Cardiac muscle cell (in vitro differentiated cells and primary cell): ENCODE measurements at regions not wholly inside any gene's neighbourhood (a gene's known extent, or its start where the extent isn't known, plus 50 kb on each side); places are given as distances from the start of the nearest gene placed in this dataset.

Experiments
- DNase-seq, 2 donors: peaks; one replicate each; pipeline versions ENCODE4 v3.0.0 to v3.0.0-alpha.2; 2010 to 2017; ENCODE audit warnings: low read depth in 1 of 2, low spot score in 1 of 2
- H3K27ac ChIP-seq: fragments of 200-600 bp; sonication (generic); 2 replicates; pipeline ENCODE4 v1.5.1; 2016
- H3K27me3 ChIP-seq: fragments of 200-600 bp; sonication (generic); 2 replicates; pipeline ENCODE4 v1.6.0; 2016; ENCODE audit warnings: control low read depth
- H3K36me3 ChIP-seq: fragments of 200-600 bp; sonication (generic); 2 replicates; pipeline ENCODE4 v1.5.1; 2016; ENCODE audit warnings: control low read depth
- H3K4me1 ChIP-seq: fragments of 200-600 bp; sonication (generic); 2 replicates; pipeline ENCODE4 v1.8.1; 2017; ENCODE audit warnings: low read depth, mild to moderate bottlenecking, mixed run types
- H3K4me3 ChIP-seq: fragments of 200-600 bp; sonication (generic); 2 replicates; pipeline ENCODE4 v1.5.1; 2016; ENCODE audit warnings: mild to moderate bottlenecking
- H3K9me3 ChIP-seq: fragments of 200-600 bp; sonication (generic); 2 replicates; pipeline ENCODE4 v1.5.1; 2017; ENCODE audit warnings: low read depth, mild to moderate bottlenecking, control low read depth
- CTCF ChIP-seq: IDR thresholded peaks from 2 replicates; pipeline ENCODE4 v1.5.1; 2012; ENCODE audit warnings: low read depth, mild to moderate bottlenecking, low read length

GRCh38 chr12:34298971-34299801 is 276.9 kb downstream of the ALG10 start:
- no peak for DNase-seq
- no peak for TF ChIP-seq CTCF
- no peaks in the 10 kb centered on the region for H3K27me3 ChIP-seq
- H3K4me3 ChIP-seq, result no peak overlapping the region
- H3K36me3 ChIP-seq, result no peaks in the 10 kb centered on the region
- H3K27ac ChIP-seq, result no peak overlapping the region
- no peaks in the 10 kb centered on the region for H3K4me1 ChIP-seq
- no peaks in the 10 kb centered on the region for H3K9me3 ChIP-seq

- Histone ChIP-seq H3K9me3 (no peaks in the 10 kb centered on the region), H3K36me3 (no peaks in the 10 kb centered on the region), H3K27me3 (no peaks in the 10 kb centered on the region), H3K4me3 (no peak overlapping the region), H3K27ac (no peak overlapping the region), H3K4me1 (no peaks in the 10 kb centered on the region)
- no peak for TF ChIP-seq CTCF
- DNase-seq, result no peak
These were observed 277.5 kb downstream of the ALG10 start for GRCh38 chr12:34299802-34300193.

GRCh38 chr12:34300376-34301250 is 278.3 kb downstream of the ALG10 start:
- TF ChIP-seq CTCF, result no peak
- no peaks in the 10 kb centered on the region for H3K9me3 ChIP-seq
- H3K27me3 ChIP-seq, result no peaks in the 10 kb centered on the region
- H3K27ac ChIP-seq, result no peak overlapping the region
- no peaks in the 10 kb centered on the region for H3K4me1 ChIP-seq
- H3K36me3 ChIP-seq, result no peaks in the 10 kb centered on the region
- DNase-seq, result no peak
- no peak overlapping the region for H3K4me3 ChIP-seq

GRCh38 chr12:34301251-34302130 is 279.2 kb downstream of the ALG10 start:
- no peak for TF ChIP-seq CTCF
- no peaks in the 10 kb centered on the region for H3K9me3 ChIP-seq

More at GRCh38 chr12:34301251-34302130, 279.2 kb downstream of the ALG10 start:
- H3K27me3 ChIP-seq, result no peaks in the 10 kb centered on the region
- no peak for DNase-seq
- no peaks in the 10 kb centered on the region for H3K4me1 ChIP-seq
- no peak overlapping the region for H3K27ac ChIP-seq
- H3K36me3 ChIP-seq, result no peaks in the 10 kb centered on the region
- no peak overlapping the region for H3K4me3 ChIP-seq
